HG03432 (cell line): ENCODE measurements at regions not wholly inside any gene's neighbourhood (a gene's known extent, or its start where the extent isn't known, plus 50 kb on each side); places are given as distances from the start of the nearest gene placed in this dataset.

Experiments used
- ATAC-seq: cut with Tn5 transposase; IDR thresholded peaks from one replicate; pipeline ENCODE4 v1.9.1; 2021; ENCODE audit warnings: mild to moderate bottlenecking, moderate library complexity; ENCODE audit not compliant: unreplicated experiment

DNA sequence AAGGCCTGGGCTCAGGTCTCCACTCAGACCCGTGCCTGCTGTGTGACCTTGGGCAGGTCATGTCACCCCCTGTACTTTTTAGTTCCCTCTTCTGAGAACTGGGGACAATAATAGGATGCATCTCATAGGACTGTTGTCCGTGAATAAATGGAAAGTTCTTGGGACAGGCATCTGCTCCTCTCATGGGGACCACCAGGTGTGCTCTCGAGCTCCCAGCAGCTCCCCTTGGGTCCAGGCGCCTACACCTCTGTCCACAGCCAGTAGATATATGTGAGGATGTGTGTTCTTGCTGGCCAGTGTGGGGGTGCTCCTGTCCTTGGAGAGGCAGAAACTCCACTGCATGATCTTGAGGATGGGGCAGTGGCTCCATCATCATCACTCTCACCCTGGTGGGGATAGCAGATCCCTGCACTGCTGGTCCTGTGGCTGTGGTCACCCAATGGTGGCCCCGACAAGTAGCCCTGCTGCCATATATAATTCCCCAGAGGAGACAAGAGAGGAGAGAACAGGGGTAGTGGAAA, 257.6 kb upstream of the TLE3 start:
- no peak for ATAC-seq

GRCh38 chr15:70354346-70354905, 256.7 kb upstream of the TLE3 start:
- no peak for ATAC-seq

DNA sequence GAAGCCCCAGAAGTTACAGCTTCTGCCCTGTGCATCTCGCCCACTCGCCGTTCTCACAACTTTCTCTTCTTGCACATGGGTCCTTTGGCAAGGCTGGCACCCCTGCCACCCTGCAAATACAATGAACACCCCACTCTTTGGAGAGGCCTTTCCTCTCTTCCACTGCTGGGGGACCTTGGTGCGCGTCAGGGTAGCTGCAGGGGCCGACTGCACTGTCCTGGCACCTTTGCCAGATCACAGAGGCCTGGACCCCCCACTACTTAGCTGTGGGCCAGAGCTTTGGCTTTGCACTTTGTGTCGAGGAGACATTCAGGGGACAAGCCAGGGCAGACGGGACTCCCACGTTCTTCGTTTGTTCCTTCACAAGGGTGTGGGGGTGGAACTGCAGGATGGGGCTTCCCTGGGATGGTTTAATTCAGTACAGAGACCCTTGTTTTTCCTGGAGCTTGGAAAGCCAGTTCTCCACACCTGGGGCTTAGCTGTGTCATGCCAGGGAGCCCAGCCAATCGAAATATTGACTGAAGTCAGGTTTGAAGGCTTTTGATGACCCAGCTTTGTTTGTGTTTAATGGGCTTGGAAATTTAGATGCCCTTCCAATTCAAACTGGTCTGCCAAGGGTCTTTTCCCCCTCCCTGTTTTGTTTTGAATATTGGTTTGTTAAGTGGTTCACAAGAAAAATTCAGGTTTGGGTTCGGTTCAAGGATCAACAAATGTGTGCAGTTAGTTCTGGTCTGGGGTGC, 256.1 kb upstream of the TLE3 start:
- ATAC-seq = no peak

DNA sequence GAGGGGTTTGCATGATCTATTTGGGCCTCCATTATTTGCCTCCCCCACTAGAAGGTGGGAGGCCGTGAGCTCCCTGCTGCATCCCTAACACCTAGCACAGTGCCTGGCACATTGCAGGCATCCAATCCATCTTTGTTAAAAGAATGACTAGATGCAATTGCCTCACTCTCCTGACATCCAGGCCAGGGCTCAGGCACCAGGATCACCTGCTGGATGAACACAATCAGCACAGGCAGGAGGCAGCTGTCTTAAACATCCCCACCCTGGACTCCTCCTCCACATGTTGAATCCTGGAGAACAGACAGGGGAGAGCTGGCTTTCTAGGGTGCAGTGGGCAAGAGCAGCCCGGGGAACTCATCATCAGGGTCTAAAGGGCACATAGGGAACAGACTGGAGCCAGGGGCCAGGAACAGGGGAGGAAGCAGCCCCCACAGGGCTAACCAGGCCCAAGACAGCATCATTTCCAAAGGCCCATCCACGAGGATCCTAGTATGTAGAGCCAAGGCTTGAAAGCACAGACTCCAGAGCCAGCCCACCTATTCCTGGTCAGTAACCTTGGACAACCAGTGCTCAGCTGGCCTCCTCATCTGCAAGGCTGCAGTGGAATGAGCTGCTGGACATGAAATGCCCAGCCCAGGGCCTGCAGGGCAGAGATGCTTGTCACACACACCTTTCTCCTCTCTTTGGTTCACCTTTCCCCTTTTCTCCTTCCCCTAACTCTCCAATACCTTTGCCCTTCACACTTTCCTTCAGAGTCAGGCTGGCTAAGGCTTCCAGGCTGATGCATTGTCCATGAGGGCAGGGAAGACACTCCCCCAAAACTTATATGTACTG, 254.4 kb upstream of the TLE3 start:
- ATAC-seq = no peak

- no peak for ATAC-seq
Observed at GRCh38 chr15:70351391-70351790, 253.7 kb upstream of the TLE3 start.

- ATAC-seq = no peak
Observed at GRCh38 chr15:70348581-70349344, 251.0 kb upstream of the TLE3 start.

GRCh38 chr15:70348226-70348543, 250.5 kb upstream of the TLE3 start:
- no peak for ATAC-seq

- no peak for ATAC-seq
Observed at GRCh38 chr15:70347321-70348225, 249.9 kb upstream of the TLE3 start.

DNA sequence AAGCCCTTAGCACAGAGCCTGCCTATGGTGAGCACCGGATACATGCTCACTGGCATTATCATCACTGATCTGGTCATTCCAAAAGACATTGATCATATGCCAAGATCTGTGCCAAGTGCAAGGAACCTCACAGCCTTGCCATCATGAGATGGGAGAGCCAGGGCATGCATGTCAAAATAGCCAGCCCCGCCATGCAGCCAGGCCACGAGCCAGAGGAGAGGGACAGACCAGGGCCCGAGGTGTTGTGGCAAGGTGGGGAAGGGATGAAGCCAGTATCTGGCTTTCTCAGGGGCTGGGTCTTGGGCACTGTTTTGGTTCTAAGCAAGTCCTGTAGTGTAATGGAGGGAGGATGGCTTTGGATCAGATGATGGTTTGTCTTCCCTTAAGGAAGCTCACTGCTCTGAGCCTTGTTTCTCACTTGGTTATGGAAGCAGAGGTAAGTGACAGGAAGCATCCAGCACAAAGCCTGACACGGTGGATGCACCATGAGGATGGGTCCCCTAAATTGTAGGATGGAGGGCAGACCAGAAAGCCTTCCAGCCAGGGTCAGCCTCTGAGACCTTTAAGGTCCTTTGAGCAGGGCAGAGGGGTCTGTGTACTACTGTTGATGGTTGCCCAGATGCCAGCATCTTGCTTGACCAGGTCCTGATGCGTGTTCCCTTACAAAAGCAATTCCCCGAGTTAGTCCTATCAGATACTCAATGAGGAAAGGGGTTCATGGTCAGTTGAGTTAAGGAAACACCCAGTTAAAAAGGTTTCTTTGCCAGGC, 247.7 kb upstream of the TLE3 start:
- ATAC-seq = no peak

- no peak for ATAC-seq
Observed at GRCh38 chr15:70344666-70345065, 246.9 kb upstream of the TLE3 start.

DNA sequence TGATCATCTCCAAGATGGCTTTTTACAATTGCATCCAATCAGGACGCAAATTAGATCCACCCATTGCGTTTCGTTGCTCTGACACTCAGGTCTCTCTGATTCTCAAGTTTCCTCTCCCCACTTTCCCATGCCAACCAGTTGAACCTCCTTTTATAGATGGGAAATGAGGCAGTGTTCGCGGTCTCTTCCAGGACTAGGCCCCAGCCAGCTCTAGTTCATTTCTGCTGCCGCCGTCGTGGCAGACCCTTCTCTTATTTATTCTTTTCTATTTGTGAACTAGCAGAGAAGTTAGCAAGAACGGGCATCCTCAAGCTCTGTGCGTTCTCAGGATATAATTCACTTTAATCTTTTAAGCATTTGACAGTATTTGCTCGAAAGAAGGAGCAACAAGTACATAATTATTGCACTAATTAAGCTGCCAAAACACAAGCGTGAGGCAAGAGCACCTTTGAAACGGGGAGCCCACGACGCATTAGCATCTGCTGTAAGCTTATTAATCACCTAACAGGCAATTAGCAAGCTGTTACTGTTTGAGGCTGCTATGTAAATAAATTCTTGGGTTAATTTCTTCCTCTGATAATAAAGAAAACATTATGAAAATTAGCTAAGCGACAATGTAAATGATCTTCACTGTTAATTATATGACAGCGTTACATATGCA, 246.4 kb upstream of the TLE3 start:
- no peak for ATAC-seq

GRCh38 chr15:70342554-70343548, 245.1 kb upstream of the TLE3 start:
- ATAC-seq = no peak

GRCh38 chr15:70342141-70342540, 244.4 kb upstream of the TLE3 start:
- ATAC-seq = no peak

DNA sequence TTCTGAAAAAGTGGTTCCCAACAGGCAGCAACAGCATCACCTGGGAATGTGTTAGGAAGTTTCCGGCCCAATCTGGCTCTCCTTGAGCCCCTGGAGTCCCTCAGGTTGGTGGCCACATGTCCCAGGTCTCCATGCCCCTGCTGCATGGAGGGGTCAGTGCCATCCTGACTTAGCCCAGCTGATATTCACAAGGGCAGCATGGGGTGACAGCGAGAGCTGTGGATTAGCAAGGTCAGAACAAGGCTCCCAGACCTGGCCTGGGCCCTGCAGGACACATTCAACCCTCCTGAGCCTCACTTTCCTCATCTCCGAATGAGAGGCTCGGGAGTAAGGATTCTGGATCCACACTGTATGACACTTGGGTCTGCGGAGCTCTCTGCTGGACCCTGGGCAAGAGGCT, 243.8 kb upstream of the TLE3 start:
- ATAC-seq = no peak

- no peak for ATAC-seq
Observed at GRCh38 chr15:70340494-70340870, 242.8 kb upstream of the TLE3 start.

DNA sequence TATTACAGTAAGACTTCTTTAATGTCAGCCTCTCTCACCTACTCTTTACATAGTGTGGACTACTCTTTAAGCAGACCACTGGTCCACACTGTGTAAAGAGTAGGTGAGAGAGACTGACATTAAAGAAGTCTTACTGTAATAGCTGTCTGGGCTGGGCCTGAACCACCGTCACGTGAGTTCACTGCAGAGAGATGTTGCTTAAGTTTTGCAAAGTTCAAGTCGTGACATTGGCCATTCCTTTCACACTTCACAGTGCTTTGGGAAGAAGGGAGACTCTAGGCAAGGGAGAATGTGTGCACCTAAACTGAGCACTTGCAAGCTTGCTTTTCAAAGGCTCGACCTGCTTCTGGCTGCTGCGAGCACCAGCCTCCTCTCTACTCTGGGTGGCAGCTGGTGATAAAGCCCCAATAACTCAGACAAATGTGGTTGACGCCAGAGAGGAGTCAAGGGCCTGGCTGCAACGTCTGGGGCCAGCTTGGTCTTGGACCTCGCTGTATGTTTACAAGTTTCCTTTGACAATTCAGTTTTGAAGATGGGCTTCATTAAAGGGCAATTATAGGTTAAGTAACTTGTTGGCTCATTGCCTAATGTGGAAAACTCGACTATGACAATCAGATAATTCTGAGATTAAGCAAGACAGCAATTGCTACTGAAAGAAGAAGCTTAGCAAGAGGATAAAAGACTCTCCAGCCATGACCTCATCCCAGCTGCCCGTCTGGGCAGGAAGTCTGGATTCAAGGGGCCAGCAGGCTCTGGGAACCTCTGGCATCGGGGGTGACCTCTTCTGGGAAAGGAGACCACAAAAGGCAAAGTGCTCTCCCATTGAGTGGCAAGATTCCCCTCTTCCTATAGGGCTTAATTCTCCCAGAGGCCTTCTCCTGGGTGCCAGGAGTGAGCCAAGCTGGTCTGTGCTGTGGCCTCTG, 242.1 kb upstream of the TLE3 start:
- ATAC-seq = no peak
